Gastrocnemius medialis (tissue), 4 donors: ENCODE measurements at regions not wholly inside any gene's neighbourhood (a gene's known extent, or its start where the extent isn't known, plus 50 kb on each side); places are given as distances from the start of the nearest gene placed in this dataset.

Source experiments
- POLR2A ChIP-seq, 2 donors: fragments of 450-650 bp; IDR thresholded peaks; one replicate each; pipeline ENCODE4 v1.6.1; 2017; ENCODE audit warnings: antibody characterized with exemption in 2 of 2, mild to moderate bottlenecking in 2 of 2, moderate library complexity in 2 of 2
- TF ChIP-seq, protein P1 (sequence below), 5 experiments: fragments of 450-650 bp in 3 of 5; fragments of 200-600 bp in 2 of 5; sonication (generic) in 2 of 5; IDR thresholded peaks in 4 of 5; conservative IDR thresholded peaks in 1 of 5; 1 replicate in 4 of 5; 2 replicates in 1 of 5; pipeline ENCODE4 v1.5.1; 2016 to 2019; ENCODE audit warnings: antibody characterized with exemption in 5 of 5, mild to moderate bottlenecking in 3 of 5, moderate library complexity in 3 of 5

DNA sequence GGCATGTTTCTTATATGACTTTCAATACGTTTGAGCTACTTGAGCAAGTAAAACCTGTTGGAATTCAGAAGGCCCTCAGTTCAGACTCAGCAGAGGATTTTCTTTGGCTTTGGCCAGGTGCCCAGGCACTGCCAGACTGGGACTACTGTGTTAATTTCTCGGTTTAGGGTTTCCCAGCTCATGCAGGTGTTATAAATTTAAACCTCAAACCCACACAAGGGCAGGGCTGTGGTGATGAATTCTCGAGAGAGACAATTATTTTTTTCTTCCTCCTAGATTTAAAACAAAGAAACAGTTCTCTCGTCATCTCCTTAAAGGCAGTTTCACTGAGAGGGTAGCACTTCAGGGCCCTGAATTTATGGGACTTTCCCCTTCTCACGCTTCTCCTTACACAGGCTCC, 406.0 kb upstream of the PIK3R1 start:
- TF ChIP-seq, protein P1, sequence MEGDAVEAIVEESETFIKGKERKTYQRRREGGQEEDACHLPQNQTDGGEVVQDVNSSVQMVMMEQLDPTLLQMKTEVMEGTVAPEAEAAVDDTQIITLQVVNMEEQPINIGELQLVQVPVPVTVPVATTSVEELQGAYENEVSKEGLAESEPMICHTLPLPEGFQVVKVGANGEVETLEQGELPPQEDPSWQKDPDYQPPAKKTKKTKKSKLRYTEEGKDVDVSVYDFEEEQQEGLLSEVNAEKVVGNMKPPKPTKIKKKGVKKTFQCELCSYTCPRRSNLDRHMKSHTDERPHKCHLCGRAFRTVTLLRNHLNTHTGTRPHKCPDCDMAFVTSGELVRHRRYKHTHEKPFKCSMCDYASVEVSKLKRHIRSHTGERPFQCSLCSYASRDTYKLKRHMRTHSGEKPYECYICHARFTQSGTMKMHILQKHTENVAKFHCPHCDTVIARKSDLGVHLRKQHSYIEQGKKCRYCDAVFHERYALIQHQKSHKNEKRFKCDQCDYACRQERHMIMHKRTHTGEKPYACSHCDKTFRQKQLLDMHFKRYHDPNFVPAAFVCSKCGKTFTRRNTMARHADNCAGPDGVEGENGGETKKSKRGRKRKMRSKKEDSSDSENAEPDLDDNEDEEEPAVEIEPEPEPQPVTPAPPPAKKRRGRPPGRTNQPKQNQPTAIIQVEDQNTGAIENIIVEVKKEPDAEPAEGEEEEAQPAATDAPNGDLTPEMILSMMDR (IDR thresholded peaks at IDR 0.05 in 4 of 5, conservative IDR thresholded peaks at IDR 0.05 in 1 of 5): no peak
- TF ChIP-seq POLR2A (IDR thresholded peaks at IDR 0.05): no peak
